Gastroesophageal sphincter (tissue), 4 donors: ENCODE measurements at regions not wholly inside any gene's neighbourhood (a gene's known extent, or its start where the extent isn't known, plus 50 kb on each side); places are given as distances from the start of the nearest gene placed in this dataset.

ENCODE experiments used
- ATAC-seq: fragments of 150-250 bp; one replicate; pipeline ENCODE4 v1.9.1; 2016; ENCODE audit warnings: mild to moderate bottlenecking, moderate library complexity
- H3K27ac ChIP-seq, 4 donors: fragments of 200-600 bp; sonication (generic) in 3 of 4; 1 replicate in 3 of 4; 2 replicates in 1 of 4; pipeline ENCODE4 v1.5.1; 2016 to 2019
- H3K27me3 ChIP-seq: fragments of 200-600 bp; sonication (generic); one replicate; pipeline ENCODE4 v1.5.1; 2019
- H3K36me3 ChIP-seq, 2 donors: fragments of 200-600 bp; sonication (generic); one replicate each; pipeline ENCODE4 v1.5.1; 2019; ENCODE audit warnings: control low read depth in 1 of 2
- H3K4me1 ChIP-seq, 3 donors: fragments of 200-600 bp; sonication (generic); 1 replicate in 2 of 3; 2 replicates in 1 of 3; pipeline ENCODE4 v1.5.1; 2016 to 2019; ENCODE audit warnings: control low read depth in 2 of 3
- H3K4me3 ChIP-seq, 2 donors: fragments of 200-600 bp; sonication (generic); one replicate each; pipeline ENCODE4 v1.5.1; 2019; ENCODE audit warnings: mild to moderate bottlenecking in 1 of 2, moderate library complexity in 1 of 2
- H3K9me3 ChIP-seq, 3 donors: fragments of 200-600 bp; sonication (generic); one replicate each; pipeline ENCODE4 v1.5.1; 2017 to 2019; ENCODE audit warnings: control low read depth in 2 of 3
- CTCF ChIP-seq, 4 experiments: fragments of 200-600 bp in 2 of 4; fragments of 450-650 bp in 2 of 4; sonication (generic) in 1 of 4; IDR thresholded peaks; one replicate each; pipeline ENCODE4 v1.5.1; 2017 to 2019; ENCODE audit warnings: antibody characterized with exemption in 4 of 4, mild to moderate bottlenecking in 2 of 4, moderate library complexity in 2 of 4
- EP300 ChIP-seq: sonication (generic); formaldehyde crosslinking; IDR thresholded peaks from one replicate; pipeline ENCODE4 v1.6.1; 2017; ENCODE audit warnings: antibody characterized with exemption, mild to moderate bottlenecking
- POLR2A ChIP-seq, 2 donors: fragments of 450-650 bp; IDR thresholded peaks; one replicate each; pipeline ENCODE4 v1.6.1; 2017; ENCODE audit warnings: antibody characterized with exemption in 2 of 2, mild to moderate bottlenecking in 2 of 2, moderate library complexity in 1 of 2
- POLR2AphosphoS5 ChIP-seq: sonication (generic); formaldehyde crosslinking; IDR thresholded peaks from one replicate; pipeline ENCODE4 v1.6.1; 2017; ENCODE audit warnings: antibody characterized with exemption
- WGBS, 2 donors: methylation state at CpG; one replicate each; pipeline ENCODE4 v1.1.5; 2018; ENCODE audit warnings: low coverage in 1 of 2; 5-methylcytosine and 5-hydroxymethylcytosine counted together

- H3K27ac ChIP-seq = no peak overlapping the region
- H3K36me3 ChIP-seq = no peaks in the 10 kb centered on the region
- TF ChIP-seq POLR2A (IDR thresholded peaks at IDR 0.05) (no peak), CTCF (IDR thresholded peaks at IDR 0.05) (no peak), EP300 (no peak), POLR2AphosphoS5 (no peak)
- H3K4me3 ChIP-seq = no peak overlapping the region
- peaks cover 8% of the 10 kb centered on the region for H3K27me3 ChIP-seq
- ATAC-seq = no peak
- H3K4me1 ChIP-seq = no peaks in the 10 kb centered on the region
- 54 to 68% methylated on average over 4 of the region's 4 CpGs for WGBS, 2 donors
- no peaks in the 10 kb centered on the region for H3K9me3 ChIP-seq
These were observed 151.6 kb upstream of the TBX20 start for GRCh38 chr7:35405461-35405860.

GRCh38 chr7:35401217-35401879, 147.4 kb upstream of the TBX20 start:
- TF ChIP-seq POLR2A (IDR thresholded peaks at IDR 0.05) = no peak
- no peak for TF ChIP-seq CTCF (IDR thresholded peaks at IDR 0.05)
- no peak for TF ChIP-seq EP300
- TF ChIP-seq POLR2AphosphoS5 = no peak
- peaks cover 8% of the 10 kb centered on the region for H3K27me3 ChIP-seq
- no peak overlapping the region for H3K4me3 ChIP-seq
- no peak for ATAC-seq
- H3K27ac ChIP-seq = no peak overlapping the region
- no peaks in the 10 kb centered on the region for H3K36me3 ChIP-seq
- 89 to 100% methylated on average over 4 of the region's 8 CpGs for WGBS, 2 donors
- H3K9me3 ChIP-seq = no peaks in the 10 kb centered on the region
- no peaks in the 10 kb centered on the region for H3K4me1 ChIP-seq

- Histone ChIP-seq H3K36me3 (no peaks in the 10 kb centered on the region), H3K27me3 (peaks cover 8% of the 10 kb centered on the region), H3K27ac (no peak overlapping the region), H3K4me3 (no peak overlapping the region), H3K9me3 (no peaks in the 10 kb centered on the region), H3K4me1 (no peaks in the 10 kb centered on the region)
- TF ChIP-seq CTCF (IDR thresholded peaks at IDR 0.05) (no peak), EP300 (no peak), POLR2A (IDR thresholded peaks at IDR 0.05) (no peak), POLR2AphosphoS5 (no peak)
- ATAC-seq = no peak
- WGBS, 2 donors = 70 to 71% methylated on average over 3 to 4 of the region's 4 CpGs
These were observed 145.9 kb upstream of the TBX20 start for GRCh38 chr7:35399840-35400239.

- ATAC-seq = no peak
- H3K4me1 ChIP-seq = no peaks in the 10 kb centered on the region
- no peak overlapping the region for H3K4me3 ChIP-seq
- no peaks in the 10 kb centered on the region for H3K9me3 ChIP-seq
- TF ChIP-seq CTCF (IDR thresholded peaks at IDR 0.05) (no peak), POLR2AphosphoS5 (no peak), POLR2A (IDR thresholded peaks at IDR 0.05) (no peak), EP300 (no peak)
- peaks cover 8% of the 10 kb centered on the region for H3K27me3 ChIP-seq
- no peaks in the 10 kb centered on the region for H3K36me3 ChIP-seq
- H3K27ac ChIP-seq = no peak overlapping the region
These were observed 145.3 kb upstream of the TBX20 start for GRCh38 chr7:35399216-35399615.

- no peaks in the 10 kb centered on the region for H3K9me3 ChIP-seq
- no peak overlapping the region for H3K27ac ChIP-seq
- H3K4me3 ChIP-seq = no peak overlapping the region
- WGBS, 2 donors = 52 to 79% methylated on average over 3 to 4 of the region's 4 CpGs
- TF ChIP-seq POLR2AphosphoS5 (no peak), EP300 (no peak), POLR2A (IDR thresholded peaks at IDR 0.05) (no peak), CTCF (IDR thresholded peaks at IDR 0.05) (no peak)
- no peaks in the 10 kb centered on the region for H3K4me1 ChIP-seq
- no peak for ATAC-seq
- no peaks in the 10 kb centered on the region for H3K36me3 ChIP-seq
- peaks cover 8% of the 10 kb centered on the region for H3K27me3 ChIP-seq
These were observed 144.6 kb upstream of the TBX20 start for GRCh38 chr7:35398518-35398917.
